ENCODE measurements at regions not wholly inside any gene's neighbourhood (a gene's known extent, or its start where the extent isn't known, plus 50 kb on each side); places are given as distances from the start of the nearest gene placed in this dataset.

DNA sequence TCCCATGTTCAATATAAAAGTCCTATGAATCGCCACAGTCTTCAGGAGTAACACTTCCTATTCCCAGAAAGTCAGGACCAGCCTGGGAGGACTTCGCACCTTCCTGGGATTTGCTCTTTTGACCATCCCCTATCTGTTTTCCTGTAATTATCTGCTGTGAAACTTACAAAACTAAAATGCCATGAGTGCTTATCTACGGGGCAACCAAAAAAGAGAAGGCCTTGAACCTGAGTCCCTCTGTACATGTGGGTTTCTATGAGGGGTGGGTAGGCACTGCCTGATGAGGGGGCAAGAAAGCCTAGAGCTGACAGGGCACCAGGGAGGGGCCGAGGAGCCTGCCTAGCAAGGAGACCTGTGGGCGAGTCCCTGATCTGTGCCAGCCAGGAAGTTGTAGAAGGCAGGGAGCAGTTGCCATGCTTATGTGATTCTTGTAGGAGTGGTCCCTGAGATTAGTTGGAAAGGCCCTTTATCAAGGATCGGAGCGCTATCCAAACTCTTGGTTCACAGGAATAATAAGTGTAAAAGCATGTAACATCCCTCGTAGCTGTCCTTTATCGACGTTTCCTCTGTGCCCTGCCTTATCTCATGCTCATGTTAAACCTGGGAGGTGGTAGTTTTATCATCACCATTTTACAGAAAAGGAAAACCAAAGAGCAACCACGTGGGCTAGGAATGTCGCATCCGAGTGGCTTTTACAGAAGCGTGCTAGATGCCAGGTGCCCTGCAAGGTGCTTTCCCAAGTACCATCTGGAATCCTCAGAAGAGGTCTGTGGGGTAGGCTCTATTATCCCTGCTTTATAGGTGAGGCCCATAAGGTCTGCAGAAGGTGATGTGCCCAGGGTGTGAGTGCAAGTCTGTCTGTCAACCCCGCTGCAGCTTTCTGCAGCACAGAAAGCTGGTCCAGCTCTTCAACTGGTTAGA is 111.8 kb downstream of the B3GNT2 start:
- H3K27me3 ChIP-seq (ENCODE audit: control insufficient read depth, insufficient read depth, low read length) = no peaks in the 10 kb centered on the region
- CTCF ChIA-PET = interaction anchor here (1.1 kb wide), 1 partner anchor 26 kb away, joined by 4 read pairs; no protein-coding TSS in a partner anchor
- TF ChIP-seq, protein P1, sequence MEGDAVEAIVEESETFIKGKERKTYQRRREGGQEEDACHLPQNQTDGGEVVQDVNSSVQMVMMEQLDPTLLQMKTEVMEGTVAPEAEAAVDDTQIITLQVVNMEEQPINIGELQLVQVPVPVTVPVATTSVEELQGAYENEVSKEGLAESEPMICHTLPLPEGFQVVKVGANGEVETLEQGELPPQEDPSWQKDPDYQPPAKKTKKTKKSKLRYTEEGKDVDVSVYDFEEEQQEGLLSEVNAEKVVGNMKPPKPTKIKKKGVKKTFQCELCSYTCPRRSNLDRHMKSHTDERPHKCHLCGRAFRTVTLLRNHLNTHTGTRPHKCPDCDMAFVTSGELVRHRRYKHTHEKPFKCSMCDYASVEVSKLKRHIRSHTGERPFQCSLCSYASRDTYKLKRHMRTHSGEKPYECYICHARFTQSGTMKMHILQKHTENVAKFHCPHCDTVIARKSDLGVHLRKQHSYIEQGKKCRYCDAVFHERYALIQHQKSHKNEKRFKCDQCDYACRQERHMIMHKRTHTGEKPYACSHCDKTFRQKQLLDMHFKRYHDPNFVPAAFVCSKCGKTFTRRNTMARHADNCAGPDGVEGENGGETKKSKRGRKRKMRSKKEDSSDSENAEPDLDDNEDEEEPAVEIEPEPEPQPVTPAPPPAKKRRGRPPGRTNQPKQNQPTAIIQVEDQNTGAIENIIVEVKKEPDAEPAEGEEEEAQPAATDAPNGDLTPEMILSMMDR (IDR thresholded peaks at IDR 0.05; ENCODE audit: insufficient read depth, low read depth, low read length) = no peak
- no peaks in the 10 kb centered on the region for H3K36me3 ChIP-seq (ENCODE audit: control insufficient read depth, insufficient read depth, low read length)
- DNase-seq (ENCODE audit: low read depth) = no peak
- no peak overlapping the region for H3K4me3 ChIP-seq (ENCODE audit: low read depth, low read length)
- POLR2A ChIA-PET = no interaction called here

DNA sequence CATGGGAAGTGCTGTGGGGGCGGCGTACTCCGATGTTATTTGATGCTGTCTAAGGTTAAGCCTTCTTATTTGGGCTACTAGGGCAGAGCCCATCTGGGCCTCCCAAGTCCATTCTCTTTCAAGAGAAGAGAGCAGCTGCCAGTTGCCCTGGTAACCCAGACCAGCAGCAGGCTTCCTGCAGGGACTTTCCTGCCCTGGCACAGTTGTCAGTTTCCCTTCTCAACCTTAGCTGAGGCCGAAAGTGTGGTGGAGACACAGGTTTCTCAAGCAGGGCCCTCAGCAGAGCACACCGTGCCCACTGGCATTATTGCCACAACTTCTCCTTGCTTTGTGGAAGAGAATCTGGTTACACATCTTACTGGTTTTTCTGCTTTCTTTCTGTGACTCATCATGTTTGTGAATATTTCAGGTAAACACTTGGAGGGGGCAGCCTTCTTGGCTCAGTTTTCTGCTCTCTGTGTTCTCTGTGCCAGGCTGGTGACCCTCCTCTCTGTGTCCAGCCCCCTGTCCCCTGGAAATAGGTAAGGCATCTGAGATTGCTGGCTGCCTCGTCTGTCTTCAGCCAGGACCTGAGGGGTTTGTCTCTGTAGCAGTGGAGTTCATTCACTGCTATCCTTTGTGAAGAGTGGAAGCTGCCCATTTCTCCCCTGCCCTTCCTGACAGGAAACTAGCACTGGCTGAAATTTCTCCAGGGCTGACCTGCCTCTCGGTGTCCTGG is 111.0 kb downstream of the B3GNT2 start:
- POLR2A ChIA-PET = no interaction called here
- Histone ChIP-seq H3K4me3 (ENCODE audit: low read depth, low read length) (no peak overlapping the region), H3K27me3 (ENCODE audit: control insufficient read depth, insufficient read depth, low read length) (no peaks in the 10 kb centered on the region), H3K36me3 (ENCODE audit: control insufficient read depth, insufficient read depth, low read length) (no peaks in the 10 kb centered on the region)
- TF ChIP-seq, protein P1 (IDR thresholded peaks at IDR 0.05; ENCODE audit: insufficient read depth, low read depth, low read length) = no peak
- DNase-seq (ENCODE audit: low read depth) = no peak
- CTCF ChIA-PET = interaction anchor here (1.1 kb wide), 1 partner anchor 26 kb away, joined by 4 read pairs; no protein-coding TSS in a partner anchor

DNA sequence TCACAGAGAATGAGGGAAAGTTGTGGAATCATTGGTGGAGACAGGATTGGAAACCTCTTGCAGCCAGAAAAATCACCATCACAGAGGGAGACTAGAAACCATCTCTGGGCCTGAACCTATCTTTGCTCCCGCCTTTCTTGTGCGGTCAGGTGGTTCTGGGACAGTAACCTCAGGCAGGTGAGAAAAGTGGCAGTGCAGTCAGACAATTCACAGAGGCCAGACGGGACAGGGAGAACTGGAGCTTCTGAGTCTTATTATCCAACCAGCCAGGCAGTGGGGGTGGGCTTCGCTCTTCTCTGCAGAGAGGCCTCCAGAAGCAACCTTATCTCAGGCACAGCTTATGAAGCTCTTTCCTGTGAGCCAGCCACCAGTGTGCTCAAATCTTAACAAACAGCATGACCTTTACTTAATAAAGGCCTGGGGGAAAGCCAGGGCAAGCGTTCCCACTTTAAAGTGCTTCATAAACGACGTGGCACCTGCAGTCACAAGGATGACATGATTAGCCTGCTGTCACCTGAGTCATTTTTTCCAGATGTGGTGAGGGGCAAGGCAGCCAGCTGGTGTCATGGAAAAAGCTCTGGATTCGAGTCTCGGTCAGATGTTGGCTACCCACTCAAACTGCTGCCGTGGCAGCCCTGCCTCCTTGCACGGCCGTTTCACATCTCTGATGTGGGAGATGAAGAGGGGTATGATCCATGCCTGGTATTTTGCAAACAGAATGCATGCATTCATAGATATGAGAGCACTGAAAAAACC is 109.7 kb downstream of the B3GNT2 start:
- POLR2A ChIA-PET = no interaction called here
- Histone ChIP-seq H3K4me3 (ENCODE audit: low read depth, low read length) (no peak overlapping the region), H3K36me3 (ENCODE audit: control insufficient read depth, insufficient read depth, low read length) (no peaks in the 10 kb centered on the region), H3K27me3 (ENCODE audit: control insufficient read depth, insufficient read depth, low read length) (no peaks in the 10 kb centered on the region)
- no peak for DNase-seq (ENCODE audit: low read depth)
- CTCF ChIA-PET = interaction anchor here (0.6 kb wide), 1 partner anchor 271 kb away, joined by 3 read pairs; no protein-coding TSS in a partner anchor
- TF ChIP-seq, protein P1 (IDR thresholded peaks at IDR 0.05; ENCODE audit: insufficient read depth, low read depth, low read length) = no peak

DNA sequence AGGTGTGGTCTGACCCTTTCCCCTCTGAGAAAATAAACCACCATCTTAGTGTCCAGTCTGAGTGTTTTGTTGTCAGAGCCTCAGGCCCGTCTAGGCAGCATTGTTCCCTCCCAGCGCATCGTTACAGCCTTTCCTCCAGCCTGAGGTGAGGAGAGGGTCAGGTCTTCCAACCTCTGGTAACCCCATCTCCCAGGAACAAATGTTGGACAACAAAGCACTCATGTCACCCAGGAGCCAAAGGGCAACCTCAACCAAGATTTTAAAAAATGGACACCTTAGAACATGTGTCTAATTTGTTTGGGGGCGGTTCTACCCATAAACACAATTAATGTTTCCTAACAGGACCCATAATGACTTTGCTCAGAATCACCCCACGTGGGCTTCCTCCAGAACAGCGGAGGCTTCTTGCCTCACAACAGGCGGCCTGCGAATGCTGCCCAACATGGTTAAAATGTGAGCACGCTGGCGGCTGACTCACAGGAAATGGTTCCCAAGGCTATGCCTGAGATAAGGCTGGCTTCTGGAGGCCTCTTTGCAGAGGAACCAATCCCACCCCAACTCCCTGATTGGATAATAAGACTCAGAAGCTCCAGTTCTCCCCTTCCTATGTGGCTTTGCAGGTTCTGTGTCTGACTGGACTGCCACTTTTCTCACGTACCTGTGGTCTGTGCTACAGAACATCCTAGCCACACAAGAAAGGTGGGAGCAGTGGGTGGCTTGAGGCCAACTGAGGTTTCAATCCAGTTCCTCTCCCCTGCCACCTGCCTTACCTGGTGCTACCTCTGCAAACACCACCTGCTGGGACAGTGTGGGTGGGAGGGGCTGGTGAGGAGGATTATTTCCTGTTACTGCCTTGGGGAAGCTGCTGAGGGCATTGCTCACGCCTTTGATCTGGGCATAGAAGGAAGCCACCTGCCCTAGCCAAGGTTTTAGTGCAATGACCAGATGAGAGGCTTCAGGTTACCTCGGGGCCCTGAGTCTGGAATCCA is 108.8 kb downstream of the B3GNT2 start:
- Histone ChIP-seq H3K4me3 (ENCODE audit: low read depth, low read length) (no peak overlapping the region), H3K36me3 (ENCODE audit: control insufficient read depth, insufficient read depth, low read length) (no peaks in the 10 kb centered on the region), H3K27me3 (ENCODE audit: control insufficient read depth, insufficient read depth, low read length) (no peaks in the 10 kb centered on the region)
- ChIA-PET POLR2A (no interaction called here), CTCF (no interaction called here)
- DNase-seq (ENCODE audit: low read depth) = no peak
- TF ChIP-seq, protein P1 (IDR thresholded peaks at IDR 0.05; ENCODE audit: insufficient read depth, low read depth, low read length) = no peak

Measured in BJ (cell line).